GM12891 (cell line): ENCODE measurements at regions not wholly inside any gene's neighbourhood (a gene's known extent, or its start where the extent isn't known, plus 50 kb on each side); places are given as distances from the start of the nearest gene placed in this dataset.

Experiments used
- POLR2A ChIP-seq: IDR thresholded peaks from 2 replicates; pipeline ENCODE4 v1.6.1; 2011; ENCODE audit warnings: low read depth, low read length, control low read depth
- POLR2AphosphoS5 ChIP-seq: IDR thresholded peaks from 2 replicates; pipeline ENCODE4 v1.6.1; 2011; ENCODE audit warnings: low read depth, low read length, control low read depth
- POU2F2 ChIP-seq: IDR thresholded peaks from 2 replicates; pipeline ENCODE4 v1.6.1; 2011; ENCODE audit warnings: low read depth, mild to moderate bottlenecking, control low read depth, low read length, moderate library complexity
- SPI1 ChIP-seq: IDR thresholded peaks from 2 replicates; pipeline ENCODE4 v1.6.1; 2011; ENCODE audit warnings: low read depth, low read length, control low read depth
- TAF1 ChIP-seq: IDR thresholded peaks from 2 replicates; pipeline ENCODE4 v1.6.1; 2011; ENCODE audit warnings: low read depth, low read length, control low read depth

- TF ChIP-seq POLR2AphosphoS5 (no peak), POLR2A (no peak), TAF1 (no peak), POU2F2 (no peak), SPI1 (no peak)
These were observed 273.7 kb upstream of the KCNJ16 start for GRCh38 chr17:69801368-69801767.
